GM19463 (cell line): ENCODE measurements at regions not wholly inside any gene's neighbourhood (a gene's known extent, or its start where the extent isn't known, plus 50 kb on each side); places are given as distances from the start of the nearest gene placed in this dataset.
"Not testable (repeated sequence)": the region's sequence is repeated elsewhere in the genome, so short reads cannot be mapped to it uniquely, and the experiment has no call there.

Experiments
- ATAC-seq: cut with Tn5 transposase; IDR thresholded peaks from one replicate; pipeline ENCODE4 v1.9.1; 2021; ENCODE audit warnings: mild to moderate bottlenecking, moderate library complexity; ENCODE audit not compliant: unreplicated experiment

GRCh38 chr4:164531336-164531735 lies 222.6 kb upstream of the SMIM31 start:
- ATAC-seq = no peak

- ATAC-seq = no peak
Observed at GRCh38 chr4:164536814-164537213, 217.1 kb upstream of the SMIM31 start.

DNA sequence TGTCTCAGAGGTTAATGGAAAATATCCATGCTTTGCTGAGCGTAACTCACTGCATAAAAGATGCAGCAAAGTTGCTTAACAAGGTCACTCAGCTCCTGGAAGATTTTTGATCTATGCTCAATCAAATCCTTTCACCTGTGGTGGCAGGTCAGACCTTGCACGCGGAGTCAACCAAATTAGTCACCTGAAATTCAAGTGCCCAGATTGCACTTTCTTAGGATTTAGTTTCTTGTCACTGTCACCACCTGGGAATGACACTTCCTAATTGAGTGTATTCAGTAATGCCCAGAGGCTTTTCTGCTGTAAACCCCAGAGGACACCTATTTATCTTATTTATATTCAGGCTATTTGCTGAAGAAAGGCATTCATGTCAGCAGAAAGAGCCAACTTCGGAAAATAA lies 215.8 kb upstream of the SMIM31 start:
- ATAC-seq = no peak

GRCh38 chr4:164540987-164541386 lies 212.9 kb upstream of the SMIM31 start:
- ATAC-seq = no peak

- ATAC-seq = no peak
Observed at GRCh38 chr4:164542431-164542830, 211.5 kb upstream of the SMIM31 start.

- no peak for ATAC-seq
Observed at GRCh38 chr4:164550989-164551712, 202.8 kb upstream of the SMIM31 start.

DNA sequence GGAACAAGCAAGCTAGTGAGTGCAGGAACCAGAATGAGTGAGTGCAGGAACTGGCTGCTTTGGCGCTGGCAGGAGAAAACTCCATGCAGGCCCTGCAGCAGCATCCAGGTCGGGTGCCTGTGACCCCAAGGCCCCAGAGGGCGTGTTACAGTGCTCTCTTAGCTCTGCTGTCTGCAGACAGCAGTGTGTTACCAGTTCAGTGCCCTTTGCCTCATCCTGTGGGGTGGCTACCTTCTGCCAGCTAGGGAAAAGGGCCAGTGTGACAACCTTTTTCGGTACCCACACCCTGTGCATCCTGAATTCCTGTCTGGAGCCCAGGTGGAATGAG lies 202.3 kb upstream of the SMIM31 start:
- no peak for ATAC-seq

GRCh38 chr4:164571593-164572390 lies 182.1 kb upstream of the SMIM31 start:
- ATAC-seq = no peak

- ATAC-seq = no peak
Observed at GRCh38 chr4:164572877-164573279, 181.1 kb upstream of the SMIM31 start.

- no peak for ATAC-seq
Observed at GRCh38 chr4:164575861-164576260, 178.1 kb upstream of the SMIM31 start.

DNA sequence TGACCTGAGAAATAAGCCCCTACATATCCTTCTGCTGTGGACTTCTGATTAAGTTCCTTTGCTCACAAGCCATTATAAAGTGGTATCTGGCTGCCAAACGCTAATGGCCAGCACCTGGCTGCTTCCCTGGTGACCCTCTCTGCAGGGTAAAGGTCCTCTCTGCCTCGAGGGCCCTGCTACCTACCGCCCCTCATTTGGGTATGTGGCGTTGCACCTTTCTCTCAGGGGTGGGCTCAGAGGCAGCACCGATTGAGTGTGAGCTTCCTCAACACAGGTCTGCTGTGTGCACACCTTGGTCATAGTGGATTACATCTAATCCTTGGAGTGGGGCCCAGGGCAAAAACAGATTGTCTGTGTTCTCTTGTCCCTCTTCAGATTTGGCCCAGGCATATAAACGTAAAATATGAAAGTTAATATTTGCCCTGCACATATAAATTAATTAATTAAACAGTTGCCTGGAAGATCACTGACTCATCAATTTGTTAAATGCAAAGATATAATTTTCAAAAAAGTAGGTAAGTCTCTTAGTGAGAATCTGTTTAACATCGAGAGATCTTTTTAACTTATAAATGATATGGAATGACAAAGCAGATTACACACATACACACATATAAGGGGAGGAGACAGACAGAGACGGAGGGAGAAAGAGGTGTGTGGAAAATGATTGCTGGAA lies 174.5 kb upstream of the SMIM31 start:
- no peak for ATAC-seq

DNA sequence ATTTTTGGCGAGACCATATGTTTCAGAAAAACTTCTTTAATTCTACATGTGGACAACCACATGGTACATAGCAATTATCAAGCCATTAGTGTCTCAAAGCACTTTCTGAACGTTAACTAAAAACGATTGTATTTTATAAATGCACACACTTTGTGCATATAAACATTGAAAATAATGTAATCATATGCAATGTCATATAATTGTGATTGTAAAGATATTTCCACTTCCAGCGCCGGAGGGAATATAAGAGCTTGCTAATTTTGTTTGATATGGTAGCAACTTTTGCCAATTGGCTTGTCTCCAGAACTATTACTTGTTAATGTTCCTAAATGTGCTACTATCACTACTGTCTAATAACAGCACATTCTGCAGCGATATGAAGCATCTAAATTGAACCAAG lies 162.3 kb upstream of the SMIM31 start:
- ATAC-seq = no peak

- no peak for ATAC-seq
Observed at GRCh38 chr4:164595751-164596150, 158.2 kb upstream of the SMIM31 start.

- ATAC-seq = no peak
Observed at GRCh38 chr4:164596318-164596878, 157.5 kb upstream of the SMIM31 start.

GRCh38 chr4:164596927-164597326 lies 157.0 kb upstream of the SMIM31 start:
- no peak for ATAC-seq

GRCh38 chr4:164601653-164602052 lies 152.3 kb upstream of the SMIM31 start:
- ATAC-seq = no peak

DNA sequence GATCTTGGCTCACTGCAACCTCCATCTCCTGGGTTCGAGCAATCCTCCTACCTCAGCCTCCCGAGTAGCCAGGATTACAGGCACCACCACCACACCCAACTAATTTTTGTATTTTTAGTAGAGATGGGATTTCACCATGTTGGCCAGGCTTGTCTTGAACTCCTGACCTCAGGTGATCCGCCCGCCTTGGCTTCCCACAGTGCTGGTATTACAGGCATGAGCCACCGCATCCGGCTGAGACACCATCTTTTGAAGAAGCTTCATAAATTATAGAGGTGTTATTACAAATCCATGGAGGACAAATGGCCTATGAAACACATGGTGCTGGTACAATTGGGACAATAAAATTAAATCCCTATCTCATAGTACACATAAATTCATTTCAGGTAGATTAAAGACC lies 148.1 kb upstream of the SMIM31 start:
- ATAC-seq = not testable (repeated sequence)

DNA sequence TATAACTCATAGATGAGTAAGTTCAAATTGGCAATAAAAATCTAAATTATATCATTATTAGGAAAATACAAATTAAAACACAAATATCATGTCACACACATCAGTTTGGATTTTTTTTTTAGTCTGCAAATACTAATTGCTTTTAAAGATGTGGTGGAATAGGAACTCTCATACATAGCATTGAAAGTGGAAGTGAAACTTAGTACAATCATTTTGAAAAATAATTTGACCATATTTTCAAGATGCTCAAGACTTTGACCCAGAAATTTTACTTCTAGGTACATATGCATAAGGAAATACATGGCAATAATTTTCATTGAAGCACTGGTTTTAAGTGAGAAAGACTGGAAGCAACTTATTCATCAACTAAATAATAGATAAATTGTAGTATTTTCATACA lies 147.5 kb upstream of the SMIM31 start:
- peak; percentile 97 for ATAC-seq

- ATAC-seq = no peak
Observed at GRCh38 chr4:164613256-164613655, 140.7 kb upstream of the SMIM31 start.

- ATAC-seq = no peak
Observed at GRCh38 chr4:164613792-164614191, 140.1 kb upstream of the SMIM31 start.

DNA sequence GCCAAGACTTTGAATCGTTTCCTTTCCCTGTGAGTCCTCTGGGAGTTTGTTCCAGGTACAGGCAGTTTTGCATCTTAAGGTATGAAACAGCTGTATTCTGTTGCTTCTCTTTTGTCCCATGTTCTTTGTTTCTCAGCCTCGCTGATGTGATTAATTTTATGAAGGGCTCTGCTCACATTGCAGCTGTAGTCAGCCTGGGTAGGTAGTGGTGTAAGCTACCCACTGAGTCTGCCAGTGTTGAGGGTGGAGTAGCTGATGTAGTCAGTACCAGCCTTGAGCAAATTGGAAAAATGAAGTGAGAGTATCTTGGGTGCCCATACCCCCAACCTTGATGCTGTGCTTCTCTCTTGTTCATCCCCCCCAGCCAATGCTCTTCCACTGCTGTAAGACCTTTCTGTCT lies 139.6 kb upstream of the SMIM31 start:
- ATAC-seq = no peak

GRCh38 chr4:164614999-164615398 lies 138.9 kb upstream of the SMIM31 start:
- ATAC-seq = no peak
